Activated CD8-positive, alpha-beta memory T cell treated with anti-CD3 and anti-CD28 coated beads for 1 hour (primary cell): ENCODE measurements at regions not wholly inside any gene's neighbourhood (a gene's known extent, or its start where the extent isn't known, plus 50 kb on each side); places are given as distances from the start of the nearest gene placed in this dataset.

Source experiments
- DNase-seq, 2 donors: peaks; one replicate each; pipeline ENCODE4 v3.0.0-alpha.2; 2020; ENCODE audit warnings: low read depth in 1 of 2; ENCODE audit errors: extremely low read depth in 1 of 2

DNA sequence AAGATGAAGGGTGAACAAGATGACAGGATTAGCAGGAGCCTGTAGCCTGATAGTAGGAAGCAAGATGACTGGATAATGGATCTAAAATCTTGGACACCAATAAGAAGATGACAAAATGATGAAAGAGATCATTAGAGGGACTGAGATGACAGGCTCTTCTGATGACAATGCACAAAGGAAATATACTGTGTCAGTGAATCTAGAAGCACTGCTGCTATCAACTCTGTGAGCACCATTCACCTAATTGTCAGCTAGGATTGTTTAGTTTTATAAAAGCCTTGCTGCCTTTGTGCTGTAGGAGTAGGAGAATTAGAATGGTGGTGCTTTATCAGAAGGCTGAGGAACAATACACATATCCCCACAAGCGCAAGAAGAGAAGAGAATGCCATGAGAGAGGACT, 1127.8 kb downstream of the DTWD2 start:
- DNase-seq = no peak

DNA sequence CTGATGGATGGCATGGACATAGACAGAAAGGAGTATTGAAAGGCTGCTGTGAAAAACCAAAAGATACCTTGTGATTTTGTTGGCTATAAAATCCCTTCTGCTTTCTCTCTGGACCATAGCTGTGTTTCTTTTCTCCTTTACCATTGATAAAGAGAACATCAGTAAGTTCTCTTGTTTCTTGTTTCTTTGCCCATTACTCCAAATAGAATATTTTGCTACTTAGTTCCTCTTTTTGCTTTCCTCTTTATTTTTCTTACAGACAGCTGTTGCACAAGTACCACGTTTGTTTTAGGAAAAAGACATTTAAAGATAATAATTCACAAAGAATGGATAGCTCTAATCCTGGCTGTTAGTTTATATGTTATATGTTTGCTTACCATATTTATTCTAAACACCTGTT, 1129.2 kb downstream of the DTWD2 start:
- no peak for DNase-seq

DNA sequence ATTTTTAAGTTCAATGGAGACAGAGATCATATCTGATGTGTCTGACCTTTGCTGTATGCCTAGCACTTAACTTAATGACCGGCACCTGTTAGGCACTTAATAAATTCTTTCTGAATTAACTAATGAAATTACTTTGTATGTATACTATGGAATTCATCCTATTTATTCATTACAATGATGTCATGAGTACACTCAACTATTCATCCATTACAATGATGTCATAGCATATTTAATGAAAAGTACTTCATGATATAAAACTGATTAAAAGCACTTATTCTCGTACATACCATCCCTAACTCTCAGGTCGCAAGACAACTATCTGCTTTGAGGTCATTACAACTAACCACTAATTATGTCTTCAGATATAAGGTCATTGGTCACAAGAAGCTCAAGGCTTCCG, 1131.6 kb downstream of the DTWD2 start:
- DNase-seq = no peak

DNA sequence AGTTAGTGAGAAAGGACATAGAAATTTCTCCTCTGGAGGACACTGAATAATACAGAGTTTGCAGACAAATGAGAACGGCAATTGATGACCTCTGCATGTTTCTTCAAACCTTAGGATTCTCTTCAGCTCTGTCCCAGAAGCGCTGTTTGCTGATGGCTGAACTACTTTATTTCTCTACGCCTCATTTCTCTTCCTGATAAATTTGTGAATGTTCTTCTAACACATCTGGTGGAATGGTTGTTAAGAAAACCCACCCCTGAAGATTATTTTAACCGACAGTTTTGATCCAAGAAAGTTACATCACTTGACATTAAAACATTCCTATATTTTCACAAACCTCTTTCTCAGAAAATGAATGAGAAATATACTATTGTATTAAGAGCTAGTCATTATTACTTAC, 1150.6 kb downstream of the DTWD2 start:
- no peak for DNase-seq

DNA sequence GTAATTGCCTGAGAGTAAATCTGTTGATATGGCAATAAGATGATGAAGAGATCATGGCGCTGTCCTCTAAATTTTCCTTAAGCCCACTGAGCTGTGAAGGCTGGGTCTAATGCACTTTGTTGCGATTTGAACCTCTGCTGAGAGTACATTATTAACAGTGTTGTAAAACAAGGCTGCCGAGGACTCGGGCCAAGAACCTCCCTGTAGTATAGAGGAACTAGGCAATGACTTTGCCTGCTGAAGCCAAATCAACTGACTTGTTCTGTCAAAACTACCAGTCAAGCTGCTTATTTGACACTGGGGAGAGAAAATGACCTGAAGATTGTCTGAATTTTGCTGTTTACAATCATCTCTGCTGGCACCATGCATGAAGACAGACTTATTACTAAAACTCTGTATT, 1154.7 kb downstream of the DTWD2 start:
- no peak for DNase-seq

DNA sequence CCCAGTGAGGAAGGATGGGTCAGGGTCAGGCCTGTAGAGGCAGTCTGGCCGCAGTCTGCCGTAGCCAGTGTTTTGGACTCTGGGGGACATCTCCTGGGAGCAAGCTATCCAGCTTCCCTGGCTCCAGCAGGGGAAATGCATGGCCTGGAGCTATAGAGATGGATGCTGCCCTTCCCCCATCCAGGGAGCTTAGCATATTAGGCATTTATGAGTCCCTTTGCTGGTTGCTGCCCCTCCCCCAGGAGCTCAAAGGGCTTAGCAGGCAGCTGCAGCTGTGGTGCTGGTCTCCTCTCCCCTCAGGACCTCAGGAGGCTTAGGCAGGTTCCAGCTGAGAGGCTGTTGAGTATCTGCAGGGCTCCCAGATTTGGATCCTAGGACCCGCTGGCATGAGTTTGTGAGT, 1158.7 kb downstream of the DTWD2 start:
- DNase-seq = no peak

DNA sequence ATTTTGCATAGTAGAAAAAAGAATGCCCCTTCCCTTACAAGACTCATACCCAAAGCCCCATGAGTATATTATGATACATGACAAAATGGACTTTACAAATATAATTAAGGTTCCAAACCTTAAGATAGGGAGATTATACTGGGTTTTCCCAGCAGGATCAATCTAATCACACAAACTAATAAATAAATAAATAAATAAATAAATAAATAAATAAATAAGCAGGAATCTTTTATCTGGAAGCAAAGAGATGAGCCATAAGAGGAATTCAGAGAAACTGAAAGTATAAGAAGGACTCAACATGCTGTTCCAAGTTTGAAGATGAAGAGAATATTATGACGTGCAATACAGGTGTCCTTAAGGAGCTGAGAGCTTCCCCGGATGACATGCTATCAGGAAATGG, 1174.5 kb downstream of the DTWD2 start:
- no peak for DNase-seq

DNA sequence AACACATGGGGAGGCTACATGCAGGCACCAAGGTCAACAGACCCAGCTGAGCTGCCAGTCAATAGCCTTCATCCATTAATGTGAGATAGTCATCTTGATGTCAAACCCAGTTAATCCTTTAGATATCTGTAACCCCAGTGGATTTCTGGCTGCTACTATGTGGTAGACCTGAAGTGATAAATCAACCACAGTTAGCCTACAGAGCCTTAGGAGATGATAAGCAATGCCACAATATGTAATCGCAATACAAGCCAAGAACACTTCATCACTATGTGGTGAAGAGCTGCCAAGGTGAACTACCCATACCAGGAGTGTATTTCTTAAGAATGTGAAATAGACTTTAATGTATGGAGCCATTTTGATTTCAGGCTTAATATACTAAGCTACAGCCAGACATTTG, 1175.5 kb downstream of the DTWD2 start:
- no peak for DNase-seq

DNA sequence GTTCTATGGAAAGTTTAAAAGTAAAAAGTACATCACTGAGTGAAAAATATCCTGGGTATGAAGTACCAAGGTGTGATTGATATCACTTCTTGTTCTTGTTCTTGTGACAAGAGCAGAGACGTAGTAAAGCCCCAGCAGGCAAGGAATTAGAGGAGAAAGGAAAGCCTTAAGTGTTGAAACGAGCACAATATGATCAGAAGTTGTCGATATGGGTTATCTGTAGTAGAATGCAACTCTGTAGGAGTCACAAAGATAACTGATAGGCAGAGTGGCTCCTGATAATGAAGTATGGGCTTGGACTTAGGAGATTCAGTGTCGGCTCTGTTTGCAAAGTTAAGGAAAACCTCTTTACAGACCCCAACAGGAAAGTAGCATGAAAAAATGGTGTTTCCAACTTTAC, 1179.1 kb downstream of the DTWD2 start:
- no peak for DNase-seq

DNA sequence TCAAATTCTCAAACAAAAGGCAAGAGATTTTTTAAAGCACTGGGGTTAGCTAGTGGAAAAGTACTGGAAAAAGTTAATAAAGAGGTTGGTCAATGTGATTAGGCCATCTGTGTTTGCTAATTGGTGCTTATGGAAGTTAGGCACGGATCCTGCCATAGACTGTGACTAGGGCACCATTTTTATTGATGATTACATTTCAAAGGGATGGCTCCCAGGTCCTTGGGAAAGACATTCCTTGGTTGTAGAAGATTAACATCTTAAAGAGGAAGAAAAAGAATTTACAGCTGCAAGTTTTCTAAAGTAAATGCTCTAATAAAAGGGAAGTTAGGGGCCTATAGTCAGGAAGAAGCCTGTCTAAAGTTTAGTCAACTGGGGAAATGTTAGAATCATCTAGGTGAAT, 1183.3 kb downstream of the DTWD2 start:
- DNase-seq = no peak

DNA sequence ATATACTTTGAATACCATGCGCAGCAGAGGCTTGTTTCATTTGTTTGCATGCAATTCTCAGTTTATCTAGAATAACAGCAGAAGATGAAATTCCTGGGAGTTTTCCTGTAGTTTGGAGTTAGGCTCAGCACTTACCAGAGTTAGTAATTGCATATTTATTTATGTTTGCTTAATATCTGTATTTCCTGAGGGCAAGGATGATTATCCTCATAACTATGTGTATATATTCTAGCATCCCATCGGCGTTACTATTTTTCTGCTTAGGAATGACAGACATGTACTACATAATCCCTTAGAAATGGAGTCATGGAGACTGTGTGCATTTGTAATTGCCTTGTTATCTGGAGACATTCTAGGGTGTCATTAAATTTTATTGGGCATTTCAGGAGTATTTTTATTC, 1184.8 kb downstream of the DTWD2 start:
- DNase-seq = no peak

DNA sequence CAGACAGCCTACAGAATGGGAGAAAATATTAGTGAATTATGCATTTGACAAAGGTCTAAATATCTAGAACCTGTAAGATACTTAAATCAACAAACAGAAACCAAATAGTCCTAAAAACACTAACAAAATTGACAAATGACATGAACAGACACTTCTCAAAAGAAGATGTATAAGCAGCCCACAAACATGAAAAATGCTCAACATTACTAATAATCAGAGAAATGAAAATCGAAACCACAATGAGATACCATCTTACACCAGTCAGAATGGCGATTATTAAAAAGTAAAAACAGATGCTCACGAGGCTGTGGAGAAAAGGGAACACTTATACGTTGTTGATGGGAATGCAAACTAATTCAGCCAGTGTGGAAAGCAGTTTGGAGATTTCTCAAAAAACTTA, 1186.8 kb downstream of the DTWD2 start:
- no peak for DNase-seq

DNA sequence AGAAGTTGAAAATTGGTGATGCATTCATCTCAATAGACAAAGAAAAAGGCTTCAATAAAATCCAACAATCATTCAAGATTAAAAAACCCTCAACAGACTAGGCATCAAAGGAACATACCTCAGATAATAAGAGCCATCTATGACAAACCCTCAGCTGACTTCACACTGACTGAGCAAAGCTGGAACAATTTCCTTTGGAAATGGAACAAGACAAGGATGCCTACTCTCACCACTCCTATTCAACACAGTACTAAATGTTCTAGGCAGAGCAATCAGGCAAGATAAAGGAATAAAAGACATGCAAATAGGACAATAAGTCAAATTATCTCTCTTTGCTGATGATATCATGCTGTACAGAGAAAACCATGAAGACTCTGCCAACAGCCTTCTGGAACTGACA, 1188.1 kb downstream of the DTWD2 start:
- no peak for DNase-seq

DNA sequence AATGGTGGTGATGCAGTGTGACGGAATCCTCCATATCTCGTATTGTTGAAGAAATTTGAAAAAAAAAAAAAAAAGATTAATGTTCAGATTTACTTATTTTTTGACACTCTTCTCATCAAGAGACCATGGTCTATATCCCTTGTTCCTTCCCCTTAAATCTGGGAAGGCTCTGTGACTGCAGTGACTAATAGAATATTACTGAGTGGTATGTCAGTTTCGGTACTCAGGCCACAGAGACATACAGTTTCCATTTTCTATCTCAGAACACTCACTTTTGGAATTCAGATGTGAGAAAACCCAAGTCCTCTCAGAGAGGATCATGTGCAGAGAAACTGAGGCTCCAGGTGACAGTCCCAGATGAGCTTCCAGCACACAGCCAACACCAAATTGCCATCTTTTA, 1193.5 kb downstream of the DTWD2 start:
- DNase-seq = no peak

DNA sequence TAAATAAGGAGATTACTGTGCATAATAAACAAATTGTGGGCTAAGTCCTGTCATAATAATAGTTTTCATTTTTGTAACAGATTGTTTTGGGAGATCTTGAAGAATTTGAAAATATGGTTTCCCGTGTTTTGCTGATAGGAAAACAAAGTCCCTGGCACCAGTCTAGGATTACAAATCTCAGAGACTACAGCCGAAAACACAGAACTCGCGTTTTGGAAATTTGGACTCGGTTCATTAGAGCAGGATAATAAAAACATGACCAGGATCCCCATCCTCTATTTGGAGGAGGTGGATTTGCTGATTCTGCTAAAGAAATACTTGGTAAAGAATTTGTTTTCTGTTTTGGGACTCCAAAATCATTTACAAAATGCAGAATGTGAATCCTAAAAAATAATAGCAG, 1194.4 kb downstream of the DTWD2 start:
- DNase-seq = no peak

DNA sequence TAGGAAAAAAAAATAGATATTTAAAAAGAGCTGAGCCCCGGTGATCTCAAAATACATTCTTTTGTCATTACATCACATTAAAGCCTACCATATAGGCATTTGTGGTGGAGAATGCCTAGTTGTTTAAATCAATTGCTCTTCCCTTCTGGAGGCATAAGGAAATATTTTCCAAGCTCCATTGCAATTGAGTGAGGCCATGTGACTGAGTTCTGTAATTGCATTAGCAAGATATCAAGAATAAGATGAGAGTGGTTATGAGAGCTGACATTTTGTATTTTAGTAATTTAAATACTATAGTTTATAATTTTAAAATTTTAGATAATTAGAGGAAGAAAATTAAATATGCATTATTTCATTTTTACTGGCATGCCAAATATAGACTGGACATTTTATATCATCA, 1195.9 kb downstream of the DTWD2 start:
- DNase-seq = no peak

DNA sequence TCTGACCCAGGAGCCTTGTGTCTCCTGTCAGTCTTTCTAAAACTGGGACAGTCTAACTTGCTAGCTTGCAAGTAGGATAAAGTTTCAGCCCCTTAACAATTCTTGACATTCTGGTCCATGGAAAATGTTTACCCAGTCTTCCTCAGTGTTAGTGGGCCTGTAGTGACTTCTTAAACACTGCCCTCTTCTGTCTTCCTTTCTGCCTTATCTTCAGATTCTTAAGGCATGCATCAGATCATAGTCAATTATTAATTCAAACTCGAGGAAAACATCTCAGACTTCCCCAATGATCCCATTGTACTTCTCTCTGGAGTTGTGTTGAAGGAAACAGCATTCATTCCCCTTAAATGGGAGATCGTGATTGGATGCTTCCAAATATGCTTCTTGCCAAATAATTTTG, 1199.8 kb downstream of the DTWD2 start:
- no peak for DNase-seq

DNA sequence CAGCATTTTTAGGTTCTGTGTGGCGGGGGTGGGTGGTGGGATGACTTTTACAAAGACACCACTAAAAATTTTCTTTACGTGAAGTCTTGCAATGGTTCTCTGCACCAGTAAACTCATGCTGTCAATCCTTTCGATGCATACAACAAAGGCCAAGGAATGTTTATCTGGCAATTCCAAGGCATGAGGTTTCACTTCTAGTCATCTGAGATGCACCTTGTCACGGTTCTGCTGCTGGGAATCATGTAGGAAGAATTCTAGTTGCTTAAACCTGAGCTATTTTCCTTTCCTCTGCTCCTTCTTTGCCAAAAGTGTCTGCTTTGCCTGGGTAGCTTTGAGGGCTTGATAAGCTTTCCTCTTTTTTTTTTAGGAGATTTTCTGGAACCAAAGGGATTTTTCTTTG, 1204.5 kb upstream of the SEMA6A start:
- no peak for DNase-seq

DNA sequence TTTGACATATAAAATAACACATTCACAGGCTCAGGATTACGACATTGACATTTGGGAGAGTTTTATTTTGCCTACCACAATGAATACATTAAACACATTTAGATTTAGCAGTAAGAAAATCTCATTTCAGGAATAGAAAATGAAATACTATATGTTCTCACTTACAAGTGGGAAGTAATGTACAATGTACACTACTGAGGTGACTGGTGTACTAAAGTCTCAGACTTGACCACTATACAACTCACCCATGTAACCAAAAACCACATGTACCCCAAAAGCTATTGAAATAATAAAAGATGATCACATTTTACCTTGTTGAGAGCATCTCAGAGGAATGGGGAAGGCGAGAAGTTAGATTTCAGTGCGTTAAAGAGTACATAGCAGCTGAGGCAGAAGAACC, 1202.4 kb upstream of the SEMA6A start:
- DNase-seq = no peak

DNA sequence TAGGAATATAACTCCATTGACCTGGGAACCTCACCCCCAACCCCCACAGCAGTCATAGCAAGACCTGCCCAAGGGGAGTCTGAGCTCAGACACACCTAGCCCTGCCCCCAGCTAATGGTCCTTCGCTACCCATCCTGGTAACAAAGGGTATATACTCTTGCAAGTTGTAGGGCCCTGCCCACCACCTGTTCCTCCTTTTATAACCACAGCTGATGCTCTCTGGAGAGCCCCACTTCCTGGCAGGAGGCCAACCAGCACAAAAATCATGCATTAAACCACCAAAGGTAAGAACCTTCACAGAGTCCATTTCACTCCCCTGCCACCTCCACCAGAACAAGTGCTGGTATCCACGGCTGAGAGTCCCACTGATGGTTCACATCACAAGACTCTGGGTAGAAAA, 1195.3 kb upstream of the SEMA6A start:
- no peak for DNase-seq

DNA sequence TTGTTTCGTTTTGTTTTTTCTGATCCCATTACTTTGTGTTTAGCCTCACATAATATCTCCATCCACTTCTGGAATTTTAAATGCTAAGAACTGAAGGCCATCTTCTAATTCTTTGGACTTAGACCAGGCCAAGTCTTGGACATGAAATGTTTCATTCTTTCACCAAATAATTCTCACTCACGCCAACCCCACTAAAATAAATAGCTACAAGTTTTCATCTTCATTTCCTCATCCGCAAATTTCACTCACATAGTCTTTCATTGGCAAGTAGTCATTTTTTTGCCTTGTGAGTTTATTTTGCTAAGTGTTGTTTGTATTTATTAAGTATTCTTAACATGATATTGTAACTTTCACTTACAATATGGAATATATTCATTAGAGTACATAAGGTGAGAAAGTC, 1188.6 kb upstream of the SEMA6A start:
- no peak for DNase-seq

DNA sequence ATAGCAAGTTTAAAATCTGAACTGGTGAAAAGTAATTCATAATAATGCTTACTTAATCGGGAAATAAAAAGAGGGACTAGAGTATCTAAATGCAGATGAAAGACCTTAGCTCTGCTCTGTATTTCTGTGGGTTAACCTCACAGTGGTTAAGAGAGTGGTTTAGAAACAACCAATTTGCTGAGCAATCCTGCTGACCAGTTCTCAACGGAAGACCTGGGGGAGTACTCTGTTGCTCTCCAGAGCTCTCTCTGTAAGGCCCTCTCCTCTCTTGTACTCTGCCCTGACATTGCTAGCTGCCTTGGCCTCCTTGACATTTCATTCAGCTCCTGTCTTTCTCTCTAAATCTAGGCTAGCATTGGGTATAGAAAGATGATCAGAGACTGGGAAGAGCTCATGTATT, 1186.6 kb upstream of the SEMA6A start:
- no peak for DNase-seq

DNA sequence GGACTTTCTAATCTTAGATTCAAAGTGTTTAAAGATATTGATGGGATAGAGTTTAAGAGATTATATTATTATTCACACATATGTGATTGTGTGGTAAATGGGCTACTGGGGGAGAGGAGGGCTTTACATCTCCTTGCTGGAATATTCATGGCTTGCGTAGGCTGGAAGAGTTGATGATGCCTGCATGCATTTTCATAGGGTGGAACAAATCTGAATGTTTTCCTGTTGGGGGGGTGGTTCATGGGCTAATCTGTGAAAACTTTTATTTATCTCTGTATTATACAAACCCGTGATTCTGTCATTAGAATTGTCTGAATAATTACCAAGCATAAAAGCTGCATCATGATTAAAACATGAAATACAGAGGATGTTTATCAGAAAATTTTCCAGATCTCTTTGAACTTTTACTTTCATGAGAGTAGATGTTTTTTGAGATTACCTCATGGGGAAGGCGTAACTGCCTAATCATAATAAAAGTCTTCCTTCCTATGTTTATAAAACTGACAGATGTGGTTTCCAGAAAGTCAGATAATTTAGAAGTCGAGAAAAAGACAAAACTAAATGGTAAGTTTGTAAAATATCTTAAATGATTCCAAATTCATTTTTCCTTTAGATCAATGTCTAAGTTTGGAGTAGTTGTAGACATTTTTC, 1185.4 kb upstream of the SEMA6A start:
- no peak for DNase-seq

DNA sequence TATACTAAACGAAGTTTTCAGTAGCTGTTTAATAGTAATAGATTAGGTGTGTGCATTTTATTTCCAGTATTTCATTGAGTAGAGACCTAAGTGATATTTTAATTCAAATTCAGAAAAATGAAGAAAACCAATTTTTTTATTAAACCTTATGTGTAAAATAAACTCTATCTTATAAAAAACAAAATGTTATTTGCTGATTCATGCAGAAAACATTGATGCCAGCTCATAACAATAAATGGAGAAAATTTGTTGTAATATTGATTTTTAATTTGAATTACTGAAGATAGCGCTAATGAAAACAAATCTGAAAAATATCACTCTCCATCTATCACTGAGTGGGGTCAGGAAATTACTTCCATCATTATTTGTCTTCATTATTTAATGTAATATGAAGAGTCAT, 1177.8 kb upstream of the SEMA6A start:
- DNase-seq = no peak
